Fibroblast of lung (primary cell): ENCODE measurements at regions not wholly inside any gene's neighbourhood (a gene's known extent, or its start where the extent isn't known, plus 50 kb on each side); places are given as distances from the start of the nearest gene placed in this dataset.
"Not testable (repeated sequence)": the region's sequence is repeated elsewhere in the genome, so short reads cannot be mapped to it uniquely, and the experiment has no call there.

ENCODE experiments used
- DNase-seq, 2 donors: peaks; one replicate each; pipeline versions ENCODE4 v3.0.0 to v3.0.0-alpha.2; 2010; ENCODE audit warnings: low read depth in 2 of 2
- H2AFZ ChIP-seq: 2 replicates; pipeline ENCODE4 v1.5.1; 2012; ENCODE audit warnings: low read length, control low read depth, inconsistent platforms
- H3K27ac ChIP-seq: 2 replicates; pipeline ENCODE4 v1.5.1; 2011; ENCODE audit warnings: low read length, control low read depth; ENCODE audit not compliant: insufficient read depth
- H3K27me3 ChIP-seq: 2 replicates; pipeline ENCODE4 v1.5.1; 2011; ENCODE audit warnings: mild to moderate bottlenecking, low read length; ENCODE audit not compliant: control insufficient read depth, insufficient read depth
- H3K36me3 ChIP-seq: 2 replicates; pipeline ENCODE4 v1.5.1; 2011; ENCODE audit warnings: low read length; ENCODE audit not compliant: control insufficient read depth, insufficient read depth
- H3K4me1 ChIP-seq: 2 replicates; pipeline ENCODE4 v1.5.1; 2011; ENCODE audit warnings: low read length; ENCODE audit not compliant: control insufficient read depth, insufficient read depth; ENCODE audit errors: extremely low read depth
- H3K4me2 ChIP-seq: 2 replicates; pipeline ENCODE4 v1.5.1; 2011; ENCODE audit warnings: low read length, control low read depth; ENCODE audit not compliant: insufficient read depth; ENCODE audit errors: extremely low read depth
- H3K4me3 ChIP-seq, 4 experiments: fragments of 200-600 bp in 1 of 4; sonication (generic) in 1 of 4; replicated peaks in 1 of 4; 2 replicates each; pipeline ENCODE4 v1.5.1; 2011 to 2016; ENCODE audit warnings: low read length in 4 of 4, low read depth in 3 of 4, mild to moderate bottlenecking in 3 of 4, control low read depth in 2 of 4, inconsistent platforms in 1 of 4, mixed read lengths in 1 of 4; ENCODE audit not compliant: insufficient read depth in 1 of 4; ENCODE audit errors: control extremely low read depth in 1 of 4
- H3K79me2 ChIP-seq: 2 replicates; pipeline ENCODE4 v1.5.1; 2012; ENCODE audit warnings: mild to moderate bottlenecking, low read length, inconsistent platforms; ENCODE audit not compliant: control insufficient read depth, insufficient read depth
- H3K9ac ChIP-seq: 2 replicates; pipeline ENCODE4 v1.5.1; 2011; ENCODE audit warnings: mild to moderate bottlenecking, low read length, control low read depth; ENCODE audit not compliant: insufficient read depth
- H3K9me3 ChIP-seq: 2 replicates; pipeline ENCODE4 v1.5.1; 2012; ENCODE audit warnings: low read depth, low read length; ENCODE audit not compliant: control insufficient read depth, insufficient read depth
- H4K20me1 ChIP-seq: 2 replicates; pipeline ENCODE4 v1.5.1; 2011; ENCODE audit warnings: low read length; ENCODE audit not compliant: control insufficient read depth, insufficient read depth; ENCODE audit errors: extremely low read depth
- EZH2 ChIP-seq: IDR thresholded peaks from 2 replicates; pipeline ENCODE4 v1.5.1; 2012; ENCODE audit warnings: low read length, control low read depth, mild to moderate bottlenecking; ENCODE audit errors: missing control alignments
- TF ChIP-seq, protein P1 (sequence below), 2 donors: IDR thresholded peaks in 1 of 2; conservative IDR thresholded peaks in 1 of 2; 1 replicate in 1 of 2; 2 replicates in 1 of 2; pipeline ENCODE4 v1.5.1; 2011 to 2012; ENCODE audit warnings: low read length in 2 of 2, control low read depth in 1 of 2, inconsistent platforms in 1 of 2, low read depth in 1 of 2, mild to moderate bottlenecking in 1 of 2

- not testable (repeated sequence) for H3K79me2 ChIP-seq, H4K20me1 ChIP-seq, H3K4me2 ChIP-seq, H3K36me3 ChIP-seq, H3K4me1 ChIP-seq, DNase-seq, H3K4me3 ChIP-seq, H3K27me3 ChIP-seq, H3K9me3 ChIP-seq, H3K27ac ChIP-seq, H3K9ac ChIP-seq, H2AFZ ChIP-seq
Measured at GRCh38 chr7:39793851-39794250, 156.2 kb upstream of the CDK13 start.

GRCh38 chr7:39796947-39797346 is 153.1 kb upstream of the CDK13 start:
- H3K4me3 ChIP-seq, DNase-seq, H4K20me1 ChIP-seq: not testable (repeated sequence)

GRCh38 chr7:39798077-39798476 is 152.0 kb upstream of the CDK13 start:
- not testable (repeated sequence) for H3K9ac ChIP-seq, H4K20me1 ChIP-seq, H3K4me1 ChIP-seq

More at GRCh38 chr7:39796947-39797346, 153.1 kb upstream of the CDK13 start:
- H3K9ac ChIP-seq, H3K79me2 ChIP-seq, H3K4me2 ChIP-seq, H2AFZ ChIP-seq, H3K9me3 ChIP-seq, H3K27ac ChIP-seq, H3K27me3 ChIP-seq, H3K4me1 ChIP-seq, H3K36me3 ChIP-seq: not testable (repeated sequence)

DNA sequence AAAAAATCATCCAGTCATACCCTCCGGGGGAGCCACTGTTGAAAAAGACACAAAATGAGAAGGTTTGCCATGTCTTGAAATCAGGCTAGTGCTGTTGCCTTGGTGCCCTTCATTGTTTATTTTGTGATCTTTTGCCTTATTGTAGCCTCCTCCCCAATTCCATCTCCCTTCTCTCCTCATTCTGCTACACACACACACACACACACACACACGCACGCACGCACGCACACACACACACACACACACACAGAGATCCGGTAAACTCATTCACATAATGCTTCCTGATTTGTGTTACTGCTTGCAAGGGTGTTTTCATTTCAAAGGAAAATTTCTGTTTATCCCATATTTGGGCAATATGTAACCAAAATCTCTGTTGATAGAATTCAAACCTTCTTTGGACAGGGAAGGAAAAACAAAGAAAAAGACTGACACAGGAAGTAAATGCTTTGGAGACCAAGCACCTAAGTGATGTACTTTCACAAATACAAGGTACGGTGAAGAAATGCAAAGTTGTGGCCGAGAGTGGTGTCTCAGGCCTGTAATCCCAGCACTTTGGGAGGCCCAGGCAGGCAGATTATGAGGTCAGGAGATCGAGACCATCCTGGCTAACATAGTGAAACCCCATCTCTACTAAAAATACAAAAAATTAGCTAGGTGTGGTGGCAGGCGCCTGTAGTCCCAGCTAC is 141.1 kb upstream of the CDK13 start:
- H3K4me3 ChIP-seq: no peak overlapping the region
- H3K36me3 ChIP-seq: no peaks in the 10 kb centered on the region
- no peaks in the 10 kb centered on the region for H3K9me3 ChIP-seq
- no peak for DNase-seq
- peaks cover 2% of the 10 kb centered on the region for H3K27me3 ChIP-seq
- no peaks in the 10 kb centered on the region for H3K79me2 ChIP-seq
- no peak overlapping the region for H3K9ac ChIP-seq
- H3K27ac ChIP-seq: no peak overlapping the region
- TF ChIP-seq, protein P1, sequence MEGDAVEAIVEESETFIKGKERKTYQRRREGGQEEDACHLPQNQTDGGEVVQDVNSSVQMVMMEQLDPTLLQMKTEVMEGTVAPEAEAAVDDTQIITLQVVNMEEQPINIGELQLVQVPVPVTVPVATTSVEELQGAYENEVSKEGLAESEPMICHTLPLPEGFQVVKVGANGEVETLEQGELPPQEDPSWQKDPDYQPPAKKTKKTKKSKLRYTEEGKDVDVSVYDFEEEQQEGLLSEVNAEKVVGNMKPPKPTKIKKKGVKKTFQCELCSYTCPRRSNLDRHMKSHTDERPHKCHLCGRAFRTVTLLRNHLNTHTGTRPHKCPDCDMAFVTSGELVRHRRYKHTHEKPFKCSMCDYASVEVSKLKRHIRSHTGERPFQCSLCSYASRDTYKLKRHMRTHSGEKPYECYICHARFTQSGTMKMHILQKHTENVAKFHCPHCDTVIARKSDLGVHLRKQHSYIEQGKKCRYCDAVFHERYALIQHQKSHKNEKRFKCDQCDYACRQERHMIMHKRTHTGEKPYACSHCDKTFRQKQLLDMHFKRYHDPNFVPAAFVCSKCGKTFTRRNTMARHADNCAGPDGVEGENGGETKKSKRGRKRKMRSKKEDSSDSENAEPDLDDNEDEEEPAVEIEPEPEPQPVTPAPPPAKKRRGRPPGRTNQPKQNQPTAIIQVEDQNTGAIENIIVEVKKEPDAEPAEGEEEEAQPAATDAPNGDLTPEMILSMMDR (conservative IDR thresholded peaks at IDR 0.05 in 1 of 2, IDR thresholded peaks at IDR 0.05 in 1 of 2; ENCODE audit: low read depth in 1 of 2, low read length in 2 of 2): no peak
- TF ChIP-seq EZH2: no peak
- H2AFZ ChIP-seq: no peak overlapping the region
- H3K4me2 ChIP-seq: no peak overlapping the region
- H3K4me1 ChIP-seq: no peaks in the 10 kb centered on the region
- no peaks in the 10 kb centered on the region for H4K20me1 ChIP-seq

More at GRCh38 chr7:39798077-39798476, 152.0 kb upstream of the CDK13 start:
- H3K79me2 ChIP-seq, H3K9me3 ChIP-seq, H2AFZ ChIP-seq, H3K27me3 ChIP-seq, DNase-seq, H3K27ac ChIP-seq, H3K4me2 ChIP-seq, H3K36me3 ChIP-seq, H3K4me3 ChIP-seq: not testable (repeated sequence)
